ENCODE measurements at regions not wholly inside any gene's neighbourhood (a gene's known extent, or its start where the extent isn't known, plus 50 kb on each side); places are given as distances from the start of the nearest gene placed in this dataset.

GRCh38 chr13:104163866-104164630 lies 1097.8 kb upstream of the SLC10A2 start:
- TF ChIP-seq, protein P1, sequence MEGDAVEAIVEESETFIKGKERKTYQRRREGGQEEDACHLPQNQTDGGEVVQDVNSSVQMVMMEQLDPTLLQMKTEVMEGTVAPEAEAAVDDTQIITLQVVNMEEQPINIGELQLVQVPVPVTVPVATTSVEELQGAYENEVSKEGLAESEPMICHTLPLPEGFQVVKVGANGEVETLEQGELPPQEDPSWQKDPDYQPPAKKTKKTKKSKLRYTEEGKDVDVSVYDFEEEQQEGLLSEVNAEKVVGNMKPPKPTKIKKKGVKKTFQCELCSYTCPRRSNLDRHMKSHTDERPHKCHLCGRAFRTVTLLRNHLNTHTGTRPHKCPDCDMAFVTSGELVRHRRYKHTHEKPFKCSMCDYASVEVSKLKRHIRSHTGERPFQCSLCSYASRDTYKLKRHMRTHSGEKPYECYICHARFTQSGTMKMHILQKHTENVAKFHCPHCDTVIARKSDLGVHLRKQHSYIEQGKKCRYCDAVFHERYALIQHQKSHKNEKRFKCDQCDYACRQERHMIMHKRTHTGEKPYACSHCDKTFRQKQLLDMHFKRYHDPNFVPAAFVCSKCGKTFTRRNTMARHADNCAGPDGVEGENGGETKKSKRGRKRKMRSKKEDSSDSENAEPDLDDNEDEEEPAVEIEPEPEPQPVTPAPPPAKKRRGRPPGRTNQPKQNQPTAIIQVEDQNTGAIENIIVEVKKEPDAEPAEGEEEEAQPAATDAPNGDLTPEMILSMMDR (IDR thresholded peaks at IDR 0.05), result no peak
- no peak for TF ChIP-seq POLR2A (IDR thresholded peaks at IDR 0.05)
- DNase-seq, result no peak
- intact Hi-C loops (cut with DNase I; ENCODE audit: low total_unique reads), result no loop called here
- no peak overlapping the region for H3K27ac ChIP-seq
- no peaks in the 10 kb centered on the region for H3K27me3 ChIP-seq
- no peaks in the 10 kb centered on the region for H3K36me3 ChIP-seq
- H3K9me3 ChIP-seq, result no peaks in the 10 kb centered on the region
- H3K4me3 ChIP-seq, result no peak overlapping the region
- no peaks in the 10 kb centered on the region for H3K4me1 ChIP-seq

GRCh38 chr13:104160536-104160935 lies 1094.3 kb upstream of the SLC10A2 start:
- Histone ChIP-seq H3K27ac (no peak overlapping the region), H3K4me3 (no peak overlapping the region), H3K27me3 (no peaks in the 10 kb centered on the region), H3K36me3 (no peaks in the 10 kb centered on the region), H3K4me1 (no peaks in the 10 kb centered on the region), H3K9me3 (no peaks in the 10 kb centered on the region)
- intact Hi-C loops (cut with DNase I; ENCODE audit: low total_unique reads), result no loop called here
- no peak for TF ChIP-seq POLR2A (IDR thresholded peaks at IDR 0.05)
- TF ChIP-seq, protein P1 (IDR thresholded peaks at IDR 0.05), result no peak
- no peak for DNase-seq

- H3K27ac ChIP-seq, result no peak overlapping the region
- H3K27me3 ChIP-seq, result no peaks in the 10 kb centered on the region
- DNase-seq, result no peak
- intact Hi-C loops (cut with DNase I; ENCODE audit: low total_unique reads), result no loop called here
- TF ChIP-seq, protein P1 (IDR thresholded peaks at IDR 0.05), result no peak
- TF ChIP-seq POLR2A (IDR thresholded peaks at IDR 0.05), result no peak
- no peaks in the 10 kb centered on the region for H3K36me3 ChIP-seq
- no peak overlapping the region for H3K4me3 ChIP-seq
- no peaks in the 10 kb centered on the region for H3K4me1 ChIP-seq
- no peaks in the 10 kb centered on the region for H3K9me3 ChIP-seq
Observed at GRCh38 chr13:104143760-104144416, 1077.7 kb upstream of the SLC10A2 start.

DNA sequence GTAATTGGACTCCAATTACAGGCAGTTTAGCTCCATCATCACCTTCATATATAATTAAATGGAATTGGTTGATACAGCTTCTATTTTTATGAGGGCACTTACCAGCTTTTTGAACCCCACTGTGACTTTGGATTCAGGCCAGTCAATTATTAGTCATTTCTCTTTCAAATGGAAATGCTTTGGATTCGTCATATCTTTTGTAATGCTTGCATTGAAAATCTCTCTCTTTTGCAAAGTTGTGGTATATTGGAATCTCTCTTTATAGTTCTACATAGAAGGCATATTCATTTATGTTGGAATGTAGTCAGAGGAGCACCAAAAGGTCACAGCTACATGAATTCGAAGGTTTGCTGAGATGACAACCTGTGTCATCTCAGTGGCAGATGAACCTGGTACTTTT lies 1074.3 kb upstream of the SLC10A2 start:
- TF ChIP-seq, protein P1 (IDR thresholded peaks at IDR 0.05), result no peak
- TF ChIP-seq POLR2A (IDR thresholded peaks at IDR 0.05), result no peak
- Histone ChIP-seq H3K27ac (no peak overlapping the region), H3K4me3 (no peak overlapping the region), H3K4me1 (no peaks in the 10 kb centered on the region), H3K9me3 (no peaks in the 10 kb centered on the region), H3K36me3 (no peaks in the 10 kb centered on the region), H3K27me3 (no peaks in the 10 kb centered on the region)
- no peak for DNase-seq
- intact Hi-C loops (cut with DNase I; ENCODE audit: low total_unique reads), result no loop called here

DNA sequence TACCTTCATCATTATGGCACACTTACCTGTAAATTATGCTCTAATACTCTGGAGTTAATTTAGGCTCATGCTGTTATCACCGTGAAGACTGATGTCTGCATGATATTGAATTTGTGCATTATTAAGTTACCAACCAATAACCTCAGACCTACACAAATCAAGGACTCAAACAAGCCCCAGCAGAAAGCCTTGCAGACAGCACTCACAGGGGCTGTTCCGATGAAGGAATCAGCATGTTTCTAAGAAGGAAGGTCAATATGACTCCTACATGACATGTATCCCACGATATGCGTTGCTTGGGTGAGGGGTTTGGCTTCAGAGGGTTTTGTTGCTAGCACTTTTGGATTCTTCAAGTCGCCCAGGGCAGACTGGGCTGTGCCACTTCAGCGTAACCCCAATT lies 1071.2 kb upstream of the SLC10A2 start:
- Histone ChIP-seq H3K4me3 (no peak overlapping the region), H3K27ac (no peak overlapping the region), H3K27me3 (no peaks in the 10 kb centered on the region), H3K4me1 (no peaks in the 10 kb centered on the region), H3K36me3 (no peaks in the 10 kb centered on the region), H3K9me3 (no peaks in the 10 kb centered on the region)
- TF ChIP-seq, protein P1 (IDR thresholded peaks at IDR 0.05), result no peak
- TF ChIP-seq POLR2A (IDR thresholded peaks at IDR 0.05), result no peak
- intact Hi-C loops (cut with DNase I; ENCODE audit: low total_unique reads), result no loop called here
- no peak for DNase-seq
